GM19397 (cell line): ENCODE measurements at regions not wholly inside any gene's neighbourhood (a gene's known extent, or its start where the extent isn't known, plus 50 kb on each side); places are given as distances from the start of the nearest gene placed in this dataset.

Experiments used
- ATAC-seq: cut with Tn5 transposase; IDR thresholded peaks from one replicate; pipeline ENCODE4 v1.9.1; 2021; ENCODE audit warnings: mild to moderate bottlenecking, moderate library complexity; ENCODE audit not compliant: unreplicated experiment

DNA sequence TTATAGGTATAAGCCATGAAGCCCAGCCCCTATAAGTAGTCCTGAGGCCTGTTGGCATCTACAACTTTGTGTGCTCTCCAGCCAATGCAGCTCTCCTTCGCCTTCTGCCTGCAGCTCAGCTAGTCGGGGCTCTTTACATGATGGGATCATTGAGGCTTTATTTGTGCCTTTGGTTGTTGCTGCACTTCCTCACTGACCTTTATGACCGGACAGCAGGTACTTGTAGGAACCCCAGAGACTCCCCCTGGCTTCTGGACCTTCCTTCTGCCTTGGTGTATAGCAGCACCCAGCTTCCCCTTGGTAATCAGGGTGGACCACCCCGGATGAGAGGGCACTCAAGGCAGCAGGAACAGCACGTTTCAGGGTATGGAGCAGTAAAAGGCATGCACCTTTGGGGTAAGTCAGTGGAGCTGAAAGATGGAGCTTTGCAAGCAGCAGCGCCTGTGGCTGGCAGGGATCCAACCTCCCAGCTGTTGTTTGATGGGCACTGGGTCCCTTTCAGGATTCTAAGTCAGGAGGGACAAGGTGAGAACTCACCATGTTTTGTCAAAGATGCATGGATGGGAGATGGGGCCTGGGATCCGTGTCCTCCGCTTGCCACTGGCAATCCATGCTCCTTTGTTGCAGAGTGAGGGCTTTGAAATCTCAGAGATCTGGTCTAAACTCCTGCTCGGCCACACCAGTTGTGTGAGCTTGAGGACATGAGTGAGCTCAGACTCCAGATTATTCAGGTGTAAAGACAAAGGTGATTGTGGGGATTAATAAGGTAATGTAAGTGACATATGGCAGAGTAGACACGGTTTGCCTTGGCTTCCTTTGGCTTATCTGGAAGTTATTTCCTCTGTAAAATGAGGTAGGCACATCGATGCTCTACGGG, 65.1 kb upstream of the KLF13 start:
- no peak for ATAC-seq

DNA sequence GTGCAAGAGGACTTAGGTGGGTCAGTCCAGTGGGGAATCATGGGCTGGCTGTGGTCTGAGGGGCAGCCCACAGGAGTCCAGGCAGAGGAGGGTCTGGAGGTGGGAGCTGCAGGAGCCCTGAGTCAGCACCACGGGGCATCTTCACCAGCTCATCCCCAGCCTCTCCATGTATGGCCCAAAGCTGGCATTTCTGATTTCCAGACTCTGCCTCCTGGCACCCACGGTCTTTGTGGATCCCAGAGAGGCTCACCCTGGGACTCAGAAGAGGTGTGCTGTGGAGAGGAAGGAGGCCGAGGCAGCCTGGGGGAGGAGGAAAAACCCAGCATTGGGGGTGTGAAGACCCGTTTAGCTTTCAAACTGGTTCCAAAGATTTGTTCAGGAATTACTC, 64.5 kb upstream of the KLF13 start:
- no peak for ATAC-seq

DNA sequence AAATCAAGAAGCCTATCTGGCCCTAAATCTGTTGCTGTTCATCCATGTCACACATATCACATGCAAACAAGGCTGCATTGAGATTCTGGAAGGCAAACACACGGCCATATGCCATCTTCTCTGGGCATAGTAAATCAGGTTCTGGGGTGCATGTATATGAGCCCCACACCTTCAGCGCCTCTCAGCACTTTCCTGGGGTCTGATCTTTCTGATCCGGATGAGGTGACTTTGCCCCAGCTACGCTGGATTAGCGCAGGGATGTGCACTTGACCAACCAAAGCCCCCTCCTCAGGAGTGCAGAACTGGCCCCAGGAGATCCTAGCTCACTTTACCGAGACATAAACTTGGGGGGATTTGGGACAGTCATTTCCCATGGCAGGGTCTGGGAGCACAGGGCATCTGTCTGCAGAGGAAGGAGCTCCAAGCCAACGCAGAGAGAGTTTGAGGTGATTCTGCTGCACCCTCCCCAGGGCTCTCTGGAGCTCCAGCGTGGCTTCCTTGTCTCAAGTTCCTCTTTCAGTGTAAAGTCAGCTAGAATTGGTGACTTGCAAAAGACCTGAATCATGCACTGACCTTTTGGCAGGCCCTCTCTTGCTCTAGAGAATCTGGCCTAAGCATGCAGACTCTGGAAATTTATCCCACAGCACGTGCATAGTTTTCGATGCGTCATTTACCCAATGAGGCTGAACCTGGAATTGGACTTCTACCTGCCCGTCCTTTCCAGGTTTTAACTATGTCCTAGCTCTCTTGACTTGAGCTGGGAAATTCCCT, 63.5 kb upstream of the KLF13 start:
- ATAC-seq: no peak

DNA sequence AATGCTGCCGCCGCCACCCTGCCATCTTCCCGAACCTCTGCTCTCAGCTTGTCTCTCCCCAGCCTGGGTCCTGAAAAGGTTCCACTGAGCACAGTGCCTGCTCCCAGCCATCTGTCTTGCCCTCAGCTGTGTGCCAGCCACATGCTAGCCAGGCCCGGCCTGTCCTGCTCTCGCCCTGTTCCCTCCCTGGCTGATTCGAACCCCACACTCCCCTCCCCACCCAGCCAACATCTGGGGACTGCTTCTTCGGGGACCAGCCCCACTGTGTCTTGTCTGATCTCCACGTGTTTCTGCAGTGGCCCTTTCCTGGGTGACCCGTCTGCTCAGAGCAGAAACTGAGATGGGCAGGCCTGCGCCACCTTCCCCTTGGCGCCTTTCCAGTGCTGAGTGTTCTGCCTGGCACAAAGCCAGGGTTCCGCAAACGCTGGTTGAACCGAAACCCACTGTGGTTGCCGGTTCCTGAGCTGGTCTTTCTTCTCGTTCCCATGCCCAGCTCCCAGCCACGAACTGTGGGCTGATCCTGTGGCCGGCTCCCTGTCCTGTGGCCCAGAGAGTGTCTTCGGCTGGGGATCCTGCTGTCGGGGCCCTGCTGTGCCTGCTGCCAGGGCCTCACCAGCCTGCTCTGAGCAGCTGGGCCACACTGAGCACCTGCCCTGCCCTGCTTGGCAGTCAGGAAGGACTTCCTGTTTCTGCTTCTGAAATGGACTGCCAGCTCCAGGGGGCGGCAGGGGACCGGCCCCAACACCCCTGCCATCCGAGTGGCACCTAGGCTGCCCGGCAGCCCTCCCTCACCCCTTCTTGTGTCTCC, 62.7 kb upstream of the KLF13 start:
- ATAC-seq: no peak

DNA sequence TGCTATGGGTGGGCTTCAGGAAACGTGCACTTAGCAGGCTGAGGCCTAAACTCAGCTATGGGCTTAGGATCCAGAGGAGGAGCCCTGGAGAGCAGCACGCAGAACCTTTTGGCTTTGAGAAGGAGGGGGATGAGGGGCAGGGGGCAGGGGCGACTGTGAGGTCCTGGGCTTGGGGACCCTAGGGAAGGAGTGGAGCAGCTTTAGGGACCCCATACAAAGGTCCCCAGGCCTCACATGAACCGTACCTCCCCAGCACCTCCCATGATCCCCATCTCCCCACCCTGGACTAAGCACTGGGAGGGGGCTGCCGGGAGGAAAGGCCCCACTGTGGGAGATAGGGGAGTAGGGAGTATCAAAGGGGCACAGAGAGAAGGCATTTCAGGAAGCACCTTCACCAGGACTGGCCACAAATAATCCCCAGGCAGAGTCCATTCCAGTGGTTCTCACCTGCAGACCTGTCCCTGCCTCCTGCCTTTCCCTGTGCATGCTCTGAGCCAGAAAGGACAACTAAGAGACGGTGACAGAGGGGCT, 62.0 kb upstream of the KLF13 start:
- no peak for ATAC-seq

DNA sequence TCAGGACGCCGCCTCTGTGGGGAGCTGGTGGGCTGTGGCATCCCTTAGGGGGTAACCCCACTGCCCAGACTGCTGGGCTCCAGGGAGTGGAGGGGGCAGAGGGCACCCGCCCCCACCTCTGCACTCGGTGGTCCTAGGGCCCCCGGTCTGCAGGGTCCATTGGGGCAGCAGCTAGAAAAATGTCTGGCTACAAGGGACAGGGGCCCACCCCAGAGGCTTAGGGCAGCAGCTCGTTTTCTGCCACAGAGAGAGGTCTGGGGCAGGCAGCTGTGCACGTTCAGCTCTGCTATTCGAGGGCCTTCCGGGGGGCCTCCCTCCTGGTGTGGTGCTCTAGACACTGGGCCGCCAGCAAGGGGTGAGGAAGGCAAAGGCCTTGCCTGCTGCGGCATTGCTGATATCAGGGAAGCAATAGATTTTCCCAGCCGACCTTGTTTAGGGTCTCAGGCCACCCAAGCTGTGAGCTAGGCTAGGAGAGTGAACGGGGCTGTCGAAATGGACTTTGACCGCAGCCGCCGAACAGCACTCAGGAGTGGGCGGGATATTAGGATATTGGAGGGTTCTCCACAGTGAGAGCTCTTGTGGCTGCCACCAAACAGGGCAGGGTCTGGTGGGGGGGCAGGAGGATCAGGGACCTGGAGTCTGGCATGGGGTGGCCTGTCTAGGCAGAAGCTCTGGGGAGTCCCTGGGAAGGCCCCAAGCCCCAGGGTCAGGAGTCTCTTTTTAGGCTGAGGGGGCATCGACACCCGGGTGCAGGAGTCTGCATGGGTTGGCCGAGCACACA, 61.4 kb upstream of the KLF13 start:
- peak; percentile 1 for ATAC-seq

DNA sequence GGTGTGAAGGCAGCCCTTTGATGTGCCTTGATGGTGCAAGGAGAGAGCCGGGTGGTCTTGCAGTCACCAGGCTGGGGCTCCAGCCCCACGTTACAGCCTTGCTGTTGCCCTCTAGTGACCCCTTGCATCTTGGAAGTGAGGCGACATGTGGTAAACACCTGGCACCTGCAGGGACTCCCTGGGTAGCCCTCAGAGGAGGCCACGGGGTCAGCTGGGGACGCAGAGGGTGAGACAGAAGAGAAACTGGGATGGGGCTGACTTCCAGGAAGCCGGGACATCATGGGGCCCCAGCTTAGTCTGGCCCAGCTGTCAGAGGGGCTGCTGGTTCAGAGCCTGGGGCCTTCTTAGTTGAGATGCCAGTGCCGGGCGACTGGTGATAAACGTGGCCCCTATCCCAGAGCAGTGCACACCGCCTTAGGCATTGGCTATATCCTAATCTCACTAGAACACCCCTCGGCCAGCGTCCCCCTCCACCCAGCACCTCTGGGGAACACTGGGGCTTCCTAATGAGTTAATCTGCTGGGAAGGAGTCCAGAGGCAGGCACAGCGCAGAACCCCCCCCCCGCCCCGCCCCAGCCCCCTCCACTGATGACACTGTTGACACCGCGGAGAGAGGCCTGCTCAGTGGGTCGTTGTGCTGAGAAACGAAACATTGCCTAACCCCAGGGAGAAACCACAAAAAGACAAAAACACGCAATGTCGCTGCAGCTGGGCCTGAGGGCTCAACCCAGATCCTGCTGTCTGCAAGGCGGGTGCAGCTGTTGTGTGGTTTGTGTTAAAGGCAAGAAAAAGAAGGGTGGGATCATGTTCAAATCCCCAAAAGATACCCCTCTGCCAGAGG, 60.5 kb upstream of the KLF13 start:
- peak; percentile 54 for ATAC-seq

DNA sequence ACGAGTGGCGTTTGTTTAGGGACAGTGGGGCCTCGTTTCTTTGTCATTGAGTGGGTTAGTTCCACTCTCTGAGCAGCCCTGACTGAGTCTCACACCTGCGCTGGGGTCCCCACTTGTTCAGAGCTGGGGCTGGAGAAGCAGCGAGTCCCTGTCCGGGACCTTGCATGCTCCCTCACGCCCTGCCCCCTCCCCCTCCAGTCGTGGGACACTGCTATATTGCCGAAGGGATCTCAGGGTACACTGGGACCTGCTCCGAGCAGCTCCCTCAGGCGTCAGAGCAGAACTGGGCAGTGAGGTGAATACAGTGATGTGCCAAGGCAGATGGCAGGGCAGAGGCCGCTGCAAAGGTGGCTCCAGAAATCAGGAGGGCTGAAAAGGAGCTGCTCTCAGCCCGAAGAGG, 59.9 kb upstream of the KLF13 start:
- peak; percentile 24 for ATAC-seq

DNA sequence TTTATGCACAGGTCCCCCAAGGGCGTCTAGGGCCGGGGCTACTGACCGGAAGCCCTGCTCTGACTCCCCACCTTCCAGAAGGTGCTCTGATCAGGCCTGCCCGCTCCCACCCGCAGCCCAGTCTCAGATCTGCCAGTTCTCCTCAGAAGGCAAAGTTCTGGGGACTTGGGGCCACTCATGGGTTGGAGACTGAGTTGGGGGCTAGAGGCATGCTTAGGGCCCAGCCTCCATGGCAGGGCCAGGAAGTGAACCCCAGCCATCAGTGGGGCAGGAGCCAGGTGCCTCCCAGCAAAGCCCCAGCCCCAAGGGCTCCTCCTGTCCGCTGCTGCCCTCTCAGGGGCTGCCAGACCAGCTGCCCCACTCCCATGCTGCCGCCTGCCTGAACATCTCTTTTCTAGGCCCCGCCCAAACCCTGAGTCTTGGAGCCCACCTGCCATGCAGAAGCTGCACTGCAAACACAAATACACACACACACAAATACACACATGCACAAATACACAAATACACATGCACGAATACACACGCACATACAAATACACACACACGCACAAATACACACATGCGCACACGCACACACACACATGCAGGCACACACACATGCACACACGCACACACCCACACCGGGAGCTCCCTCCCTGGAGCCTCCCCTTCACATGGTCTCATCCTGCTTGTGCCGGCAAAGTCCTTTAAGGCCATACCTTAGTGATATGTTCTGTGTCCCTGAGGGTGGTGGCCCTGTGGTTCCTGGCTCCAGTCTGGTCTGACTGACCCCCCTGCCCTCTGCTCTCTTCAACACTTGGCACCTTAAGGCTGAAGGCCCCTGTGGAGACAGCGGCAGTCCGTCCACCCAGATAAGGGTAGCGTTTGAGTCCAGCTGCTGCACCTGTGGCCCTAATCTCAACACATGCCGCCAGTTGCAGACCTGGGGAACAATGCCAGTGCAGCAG, 59.2 kb upstream of the KLF13 start:
- no peak for ATAC-seq

DNA sequence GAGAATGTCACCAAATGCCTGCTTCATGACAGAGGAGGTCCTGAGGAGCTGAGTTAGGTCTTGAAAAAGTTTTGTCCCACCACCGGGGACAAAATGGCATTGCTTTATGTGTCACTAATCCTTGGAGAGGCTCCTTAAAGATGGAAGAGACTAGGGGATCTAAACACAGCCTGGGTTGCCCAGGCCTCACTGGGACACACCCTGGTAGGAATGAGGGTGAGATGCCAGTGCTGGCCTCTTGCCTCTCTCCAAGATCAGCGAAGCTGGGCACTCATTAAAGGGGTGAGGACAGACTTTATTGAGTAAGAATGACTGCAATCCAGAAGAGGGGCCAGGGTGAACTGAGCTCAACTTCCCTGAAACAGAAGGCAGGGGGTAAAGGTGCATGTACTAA, 58.5 kb upstream of the KLF13 start:
- ATAC-seq: no peak

DNA sequence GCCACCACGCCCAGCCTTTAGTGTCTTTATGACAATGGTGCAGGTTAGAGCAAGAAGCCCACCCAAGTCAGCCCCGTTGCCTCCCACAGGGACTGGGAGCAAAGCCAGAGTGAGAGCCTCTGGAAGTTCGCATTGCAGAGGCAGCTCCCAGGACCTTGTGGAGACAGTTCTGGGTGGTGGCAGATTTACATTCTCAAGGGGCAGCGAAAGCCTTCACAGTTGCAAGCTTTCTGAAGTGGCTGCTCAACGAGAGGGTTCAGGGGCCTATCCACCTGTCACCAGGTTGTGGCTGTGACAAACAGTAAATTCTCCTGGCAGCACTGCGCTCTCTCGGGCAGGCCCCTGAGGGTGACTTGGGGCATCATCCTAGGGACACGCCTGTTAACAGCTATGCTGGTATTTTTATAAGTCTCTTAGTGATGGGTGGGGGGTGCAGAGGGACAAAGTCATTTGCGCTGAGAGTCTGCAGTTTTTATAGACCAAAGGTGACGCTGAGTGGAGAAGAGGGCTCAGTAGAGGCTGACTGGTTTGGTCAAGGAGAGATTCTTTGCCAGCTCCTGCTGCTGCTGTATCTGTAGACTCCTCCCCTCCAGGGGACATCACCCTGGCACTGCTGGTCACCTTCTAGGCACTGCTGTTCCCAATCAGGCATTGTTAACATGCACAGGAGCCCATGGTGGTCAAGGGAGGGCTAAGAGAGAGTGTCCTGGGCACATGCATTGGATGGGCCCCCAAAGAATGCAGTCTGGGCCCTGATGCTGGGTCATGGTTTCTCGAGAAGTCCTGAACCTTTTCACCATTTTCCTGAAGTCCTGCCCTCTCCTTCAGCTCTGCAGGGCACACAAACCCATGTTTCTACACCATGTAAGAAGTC, 57.5 kb upstream of the KLF13 start:
- ATAC-seq: no peak

DNA sequence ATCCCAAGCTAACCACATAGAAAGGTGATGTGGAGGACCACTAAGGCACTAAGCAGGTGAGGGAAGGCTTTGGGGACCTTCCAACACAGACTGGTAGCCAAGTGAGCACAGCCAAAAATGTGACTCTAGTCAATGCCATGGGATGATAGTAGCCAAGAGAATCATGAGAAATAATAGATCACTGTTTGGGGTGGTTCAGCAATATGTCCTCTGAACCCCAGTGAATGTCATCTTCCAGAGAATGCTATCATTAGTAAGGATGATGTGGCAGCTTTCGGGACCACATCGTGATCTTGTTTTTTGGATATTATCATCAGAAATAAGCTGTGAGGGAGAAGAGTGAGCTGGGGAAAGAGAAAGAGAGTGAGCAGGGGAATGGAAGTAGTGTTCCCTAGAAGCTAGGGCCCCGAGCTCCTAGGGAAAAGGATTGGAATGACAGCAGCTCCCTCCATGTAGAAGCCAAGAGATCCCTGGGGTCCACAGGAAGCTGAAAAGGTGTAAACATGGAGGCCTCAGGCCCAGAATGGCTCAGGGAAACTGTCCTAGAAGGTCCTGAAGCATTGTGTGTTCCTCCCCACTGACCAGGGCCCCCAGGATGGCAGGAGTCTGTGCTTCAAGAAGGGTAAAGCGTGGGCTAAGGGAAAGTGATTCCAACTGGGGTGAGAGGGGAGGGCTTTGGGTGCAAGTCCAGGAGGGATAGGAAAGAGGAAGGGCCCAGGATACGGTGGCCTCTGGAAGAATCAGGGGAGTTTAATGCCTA, 56.6 kb upstream of the KLF13 start:
- ATAC-seq: no peak

DNA sequence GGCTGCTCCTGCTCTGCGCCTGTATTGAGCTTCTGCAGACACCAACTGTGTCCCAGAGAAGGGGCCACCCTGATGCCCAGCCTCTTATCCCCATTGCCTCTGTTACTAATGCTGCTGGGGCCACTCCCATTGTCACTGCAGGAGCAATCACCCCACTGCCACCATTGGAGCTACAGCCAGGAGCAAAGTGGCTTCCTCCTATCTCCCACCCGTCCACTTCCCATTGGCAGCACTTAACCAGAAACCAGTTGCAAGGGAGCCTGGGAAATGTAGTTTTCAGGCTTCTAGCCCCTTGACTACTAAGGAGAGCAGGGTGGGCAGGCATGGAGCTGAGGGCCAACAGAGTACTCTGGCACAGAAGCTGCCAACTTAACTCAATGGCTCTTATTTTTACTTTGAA, 55.9 kb upstream of the KLF13 start:
- no peak for ATAC-seq

DNA sequence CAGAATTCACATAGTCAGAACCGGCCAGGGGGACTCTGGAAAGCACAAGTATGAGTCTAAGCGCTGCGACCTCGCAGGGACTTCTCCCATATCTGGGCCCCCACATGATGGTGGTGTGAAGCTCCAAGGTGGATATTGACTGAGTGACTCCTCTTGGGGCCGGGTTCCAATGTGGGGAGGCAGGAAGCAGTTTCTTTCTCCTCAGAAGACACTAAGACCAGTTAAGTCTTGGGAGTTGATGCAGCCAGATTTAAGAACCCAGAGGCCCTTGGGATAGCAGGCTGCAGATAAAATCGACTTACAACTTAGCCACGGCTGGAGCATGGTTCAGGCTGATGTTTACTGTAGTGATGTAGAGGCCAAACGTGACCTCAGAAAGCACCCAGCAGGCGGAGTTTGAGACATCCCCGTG, 55.4 kb upstream of the KLF13 start:
- ATAC-seq: no peak

DNA sequence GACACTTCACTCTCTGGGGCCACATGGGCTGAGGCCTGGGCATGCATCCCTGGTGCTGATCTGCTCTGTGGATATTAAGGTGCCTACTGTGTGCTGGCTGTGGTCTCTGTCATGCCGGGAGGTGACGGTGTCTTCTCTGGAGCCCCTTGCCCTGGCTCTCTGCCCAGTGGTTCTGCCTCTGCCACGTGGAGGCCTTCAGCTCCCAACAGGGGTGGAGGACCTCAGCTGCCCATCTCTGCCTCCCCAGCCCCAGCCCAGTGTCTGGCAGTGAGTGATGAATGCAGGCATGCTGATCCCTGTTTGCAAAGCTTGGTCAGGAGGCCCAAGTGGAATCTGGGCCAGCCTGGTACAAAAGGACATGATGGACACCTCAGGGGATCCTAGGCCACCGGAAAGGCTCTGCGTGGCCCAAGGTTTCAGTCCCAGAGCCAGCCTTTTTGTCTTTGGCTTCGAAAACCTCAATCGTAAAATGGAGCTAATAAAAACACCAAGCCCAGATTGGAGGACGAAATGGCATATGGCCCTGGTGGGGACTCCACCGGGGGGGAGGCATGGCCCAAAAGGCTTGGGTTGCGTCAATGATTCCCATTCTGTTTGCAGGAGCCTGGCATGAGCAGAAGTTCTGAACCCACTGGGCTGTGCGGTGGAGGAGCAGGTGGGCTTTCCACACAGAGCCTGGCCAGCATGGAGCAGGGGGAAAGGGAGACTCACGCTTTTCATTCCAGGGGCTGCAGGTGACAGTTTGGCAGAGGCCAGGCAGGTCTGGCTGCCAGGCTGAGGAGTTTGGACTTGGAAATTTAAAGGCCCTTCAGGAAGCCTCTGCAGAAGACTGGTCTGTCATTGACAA, 54.7 kb upstream of the KLF13 start:
- ATAC-seq: no peak
